Suprapubic skin (tissue), 4 donors: ENCODE measurements at regions not wholly inside any gene's neighbourhood (a gene's known extent, or its start where the extent isn't known, plus 50 kb on each side); places are given as distances from the start of the nearest gene placed in this dataset.

Experiments
- DNase-seq, 2 donors: peaks; one replicate each; pipeline ENCODE4 v3.0.0-alpha.2; 2019; ENCODE audit warnings: low spot score in 2 of 2
- H3K27ac ChIP-seq: fragments of 200-600 bp; sonication (generic); one replicate; pipeline ENCODE4 v1.5.1; 2019
- H3K27me3 ChIP-seq: fragments of 200-600 bp; sonication (generic); one replicate; pipeline ENCODE4 v1.5.1; 2019
- H3K36me3 ChIP-seq: fragments of 200-600 bp; sonication (generic); one replicate; pipeline ENCODE4 v1.5.1; 2019
- H3K4me1 ChIP-seq: fragments of 200-600 bp; sonication (generic); one replicate; pipeline ENCODE4 v1.5.1; 2019
- H3K4me3 ChIP-seq: fragments of 200-600 bp; sonication (generic); one replicate; pipeline ENCODE4 v1.5.1; 2019; ENCODE audit warnings: mild to moderate bottlenecking
- H3K9me3 ChIP-seq: fragments of 200-600 bp; sonication (generic); one replicate; pipeline ENCODE4 v1.5.1; 2019
- CTCF ChIP-seq, 2 donors: fragments of 200-600 bp in 1 of 2; fragments of 450-650 bp in 1 of 2; sonication (generic) in 1 of 2; IDR thresholded peaks; one replicate each; pipeline ENCODE4 v1.5.1; 2016 to 2019; ENCODE audit warnings: antibody characterized with exemption in 2 of 2, mild to moderate bottlenecking in 1 of 2, moderate library complexity in 1 of 2
- EP300 ChIP-seq: sonication (generic); formaldehyde crosslinking; IDR thresholded peaks from one replicate; pipeline ENCODE4 v1.6.1; 2017; ENCODE audit warnings: antibody characterized with exemption
- POLR2A ChIP-seq, 2 donors: fragments of 450-650 bp; IDR thresholded peaks; one replicate each; pipeline ENCODE4 v1.6.1; 2017; ENCODE audit warnings: antibody characterized with exemption in 2 of 2, mild to moderate bottlenecking in 2 of 2, moderate library complexity in 2 of 2
- POLR2AphosphoS5 ChIP-seq, 3 donors: sonication (generic); formaldehyde crosslinking; IDR thresholded peaks; one replicate each; pipeline ENCODE4 v1.6.1; 2017; ENCODE audit warnings: antibody characterized with exemption in 3 of 3
- WGBS: methylation state at CpG from one replicate; pipeline ENCODE4 v1.1.5; 2018; 5-methylcytosine and 5-hydroxymethylcytosine counted together

DNA sequence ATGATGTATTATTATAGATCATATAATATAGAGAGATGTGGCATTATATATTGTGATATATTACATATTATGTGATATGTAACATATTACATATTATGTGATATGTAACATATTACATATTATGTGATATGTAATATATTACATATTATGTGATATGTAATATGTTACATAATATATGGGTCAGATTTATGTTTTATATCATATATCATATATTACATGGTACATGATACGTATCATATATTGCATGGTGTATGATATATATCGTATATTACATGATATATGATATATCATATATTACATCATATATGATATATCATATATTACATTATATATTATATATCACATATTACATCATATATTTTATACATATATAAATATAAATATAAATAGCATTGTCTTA lies 164.1 kb upstream of the NEBL start:
- H3K4me1 ChIP-seq: no peaks in the 10 kb centered on the region
- no peak for DNase-seq
- peaks cover 8% of the 10 kb centered on the region for H3K9me3 ChIP-seq
- H3K27me3 ChIP-seq: no peaks in the 10 kb centered on the region
- WGBS: over 99% methylated on average over 2 of the region's 2 CpGs
- TF ChIP-seq POLR2A (IDR thresholded peaks at IDR 0.05) (no peak), EP300 (no peak), CTCF (IDR thresholded peaks at IDR 0.05) (no peak), POLR2AphosphoS5 (IDR thresholded peaks at IDR 0.05) (no peak)
- H3K4me3 ChIP-seq: no peak overlapping the region
- no peaks in the 10 kb centered on the region for H3K36me3 ChIP-seq
- no peak overlapping the region for H3K27ac ChIP-seq

- H3K27ac ChIP-seq: no peak overlapping the region
- H3K36me3 ChIP-seq: no peaks in the 10 kb centered on the region
- DNase-seq: no peak
- no peak overlapping the region for H3K4me3 ChIP-seq
- TF ChIP-seq EP300 (no peak), CTCF (IDR thresholded peaks at IDR 0.05) (no peak)
- 73% methylated on average over 4 of the region's 4 CpGs for WGBS
- H3K27me3 ChIP-seq: no peaks in the 10 kb centered on the region
- H3K9me3 ChIP-seq: peaks cover 8% of the 10 kb centered on the region
- no peaks in the 10 kb centered on the region for H3K4me1 ChIP-seq
These were observed 163.5 kb upstream of the NEBL start for GRCh38 chr10:21060626-21061025.

DNA sequence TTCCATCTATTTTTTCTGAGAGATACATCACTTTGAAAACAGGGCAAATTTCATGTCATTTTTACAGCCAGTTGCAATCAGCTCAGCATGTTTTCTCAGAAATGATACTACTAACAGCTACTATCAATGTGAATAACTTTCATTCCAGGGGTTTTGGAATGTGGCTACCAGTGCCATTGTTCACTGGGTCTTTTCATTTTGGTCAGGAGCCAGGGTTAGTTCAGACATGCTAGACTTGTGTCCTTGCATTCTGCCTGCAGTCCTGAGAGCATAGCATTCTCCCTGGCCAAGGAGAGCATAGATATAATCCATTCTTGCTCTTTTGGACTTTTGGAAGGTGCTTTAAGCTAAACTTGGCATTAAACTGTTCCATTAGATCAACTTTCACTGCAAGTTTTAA lies 160.9 kb upstream of the NEBL start:
- H3K27me3 ChIP-seq: no peaks in the 10 kb centered on the region
- no peaks in the 10 kb centered on the region for H3K36me3 ChIP-seq
- no peak overlapping the region for H3K4me3 ChIP-seq
- H3K4me1 ChIP-seq: no peaks in the 10 kb centered on the region
- DNase-seq: no peak
- no peak overlapping the region for H3K27ac ChIP-seq
- peaks cover 8% of the 10 kb centered on the region for H3K9me3 ChIP-seq
- no peak for TF ChIP-seq CTCF (IDR thresholded peaks at IDR 0.05)
- TF ChIP-seq EP300: no peak
- no peak for TF ChIP-seq POLR2AphosphoS5 (IDR thresholded peaks at IDR 0.05)
- no peak for TF ChIP-seq POLR2A (IDR thresholded peaks at IDR 0.05)

DNA sequence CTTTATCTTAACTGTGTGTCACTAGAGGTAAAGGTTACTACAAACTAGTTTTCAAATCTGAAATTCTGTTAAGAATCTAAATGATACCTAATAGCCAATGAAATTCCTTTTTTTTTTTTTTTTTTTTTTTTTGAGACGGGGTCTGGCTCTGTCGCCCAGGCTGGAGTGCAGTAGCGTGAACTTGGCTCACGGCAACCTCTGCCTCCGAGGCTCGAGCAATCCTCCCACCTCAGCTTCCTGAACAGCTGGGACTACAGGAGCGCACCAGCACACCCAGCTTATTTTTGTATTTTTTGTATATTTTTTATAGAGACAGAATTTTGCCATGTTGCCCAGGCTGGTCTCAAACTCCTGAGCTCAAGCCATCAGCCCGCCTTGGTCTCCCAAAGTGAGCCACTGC lies 160.3 kb upstream of the NEBL start:
- peaks cover 8% of the 10 kb centered on the region for H3K9me3 ChIP-seq
- H3K27ac ChIP-seq: no peak overlapping the region
- no peaks in the 10 kb centered on the region for H3K36me3 ChIP-seq
- DNase-seq: no peak
- H3K27me3 ChIP-seq: no peaks in the 10 kb centered on the region
- no peaks in the 10 kb centered on the region for H3K4me1 ChIP-seq
- TF ChIP-seq EP300 (no peak), POLR2A (IDR thresholded peaks at IDR 0.05) (no peak), POLR2AphosphoS5 (IDR thresholded peaks at IDR 0.05) (no peak)
- 95% methylated on average over 8 of the region's 8 CpGs for WGBS
- H3K4me3 ChIP-seq: no peak overlapping the region

DNA sequence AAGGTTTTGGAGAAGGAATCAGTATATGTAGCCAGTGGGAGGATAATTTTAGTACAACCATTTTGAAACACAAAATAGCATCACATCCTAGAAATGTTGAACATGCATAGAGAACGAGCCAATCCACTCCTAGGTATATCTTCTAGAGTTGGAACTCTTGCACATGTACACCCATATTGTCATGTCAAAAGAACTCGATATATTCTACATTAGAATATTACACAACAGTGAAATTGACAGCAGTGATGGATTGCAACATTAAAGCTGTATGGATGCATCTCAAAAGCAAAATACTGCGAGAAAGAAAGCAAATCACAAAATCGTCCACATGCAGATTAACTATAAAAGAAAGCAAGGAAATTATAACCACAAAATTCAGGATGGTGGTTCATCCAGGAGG lies 159.3 kb upstream of the NEBL start:
- H3K9me3 ChIP-seq: peaks cover 8% of the 10 kb centered on the region
- H3K27me3 ChIP-seq: no peaks in the 10 kb centered on the region
- H3K27ac ChIP-seq: no peak overlapping the region
- no peak for DNase-seq
- TF ChIP-seq EP300 (no peak), POLR2A (IDR thresholded peaks at IDR 0.05) (no peak), CTCF (IDR thresholded peaks at IDR 0.05) (no peak), POLR2AphosphoS5 (IDR thresholded peaks at IDR 0.05) (no peak)
- H3K36me3 ChIP-seq: no peaks in the 10 kb centered on the region
- H3K4me1 ChIP-seq: no peaks in the 10 kb centered on the region
- 82% methylated on average over 4 of the region's 4 CpGs for WGBS
- H3K4me3 ChIP-seq: no peak overlapping the region

DNA sequence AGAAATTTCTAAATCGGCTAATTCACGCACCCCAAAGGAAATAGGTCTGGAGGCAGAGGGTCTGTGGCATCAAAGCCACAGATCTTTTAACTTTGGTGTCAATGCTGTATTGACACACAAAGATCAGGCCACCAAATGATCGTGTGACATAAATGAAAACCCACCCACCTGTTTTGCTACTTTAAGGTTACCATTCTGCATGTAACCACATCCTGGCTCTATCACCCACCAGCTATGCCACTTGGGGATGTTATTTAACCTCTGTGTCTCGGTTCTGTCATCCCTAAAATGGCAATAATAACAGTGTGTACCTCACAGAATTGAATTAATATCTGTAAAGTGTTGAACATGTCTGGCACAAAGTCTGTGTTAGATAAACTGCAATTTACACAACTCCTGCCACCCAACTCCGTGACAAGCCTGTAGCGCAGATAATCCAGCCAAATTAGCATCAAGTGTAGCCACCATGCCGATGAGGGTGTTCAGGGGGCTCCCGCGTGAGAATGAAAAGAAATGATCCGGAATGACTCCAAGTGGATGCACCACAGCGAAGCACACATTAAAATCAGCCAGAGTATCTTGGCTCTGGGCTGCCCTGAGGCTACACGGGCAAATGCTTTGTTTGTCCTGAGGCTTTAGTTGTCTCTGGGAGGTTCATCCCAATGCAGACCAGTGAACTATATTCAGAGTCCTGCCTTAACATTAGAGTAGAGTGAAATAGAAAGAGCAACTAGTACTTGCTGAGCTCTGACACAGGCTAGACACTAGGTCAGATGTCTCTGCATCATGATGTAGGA lies 158.4 kb upstream of the NEBL start:
- Histone ChIP-seq H3K4me3 (no peak overlapping the region), H3K27ac (no peak overlapping the region), H3K9me3 (peaks cover 8% of the 10 kb centered on the region), H3K36me3 (no peaks in the 10 kb centered on the region), H3K4me1 (no peaks in the 10 kb centered on the region), H3K27me3 (no peaks in the 10 kb centered on the region)
- TF ChIP-seq CTCF (IDR thresholded peaks at IDR 0.05) (no peak), POLR2A (IDR thresholded peaks at IDR 0.05) (no peak), POLR2AphosphoS5 (IDR thresholded peaks at IDR 0.05) (no peak), EP300 (no peak)
- DNase-seq: no peak
- WGBS: 89% methylated on average over 12 of the region's 12 CpGs
